ENCODE measurements at regions not wholly inside any gene's neighbourhood (a gene's known extent, or its start where the extent isn't known, plus 50 kb on each side); places are given as distances from the start of the nearest gene placed in this dataset.

- no peak for TF ChIP-seq CTCF (IDR thresholded peaks at IDR 0.05)
- TF ChIP-seq POLR2AphosphoS5 (IDR thresholded peaks at IDR 0.05), result no peak
- TF ChIP-seq EP300 (IDR thresholded peaks at IDR 0.05; ENCODE audit: low read depth), result no peak
- TF ChIP-seq POLR2A (IDR thresholded peaks at IDR 0.05), result no peak
Measured at GRCh38 chr10:55966101-55966500, 395.0 kb downstream of the ZWINT start.
